HG03060 (cell line): ENCODE measurements at regions not wholly inside any gene's neighbourhood (a gene's known extent, or its start where the extent isn't known, plus 50 kb on each side); places are given as distances from the start of the nearest gene placed in this dataset.
"Not testable (repeated sequence)": the region's sequence is repeated elsewhere in the genome, so short reads cannot be mapped to it uniquely, and the experiment has no call there.

Source experiments
- ATAC-seq: cut with Tn5 transposase; IDR thresholded peaks from one replicate; pipeline ENCODE4 v1.9.1; 2021; ENCODE audit warnings: low read depth, moderate number of reproducible peaks; ENCODE audit not compliant: unreplicated experiment

DNA sequence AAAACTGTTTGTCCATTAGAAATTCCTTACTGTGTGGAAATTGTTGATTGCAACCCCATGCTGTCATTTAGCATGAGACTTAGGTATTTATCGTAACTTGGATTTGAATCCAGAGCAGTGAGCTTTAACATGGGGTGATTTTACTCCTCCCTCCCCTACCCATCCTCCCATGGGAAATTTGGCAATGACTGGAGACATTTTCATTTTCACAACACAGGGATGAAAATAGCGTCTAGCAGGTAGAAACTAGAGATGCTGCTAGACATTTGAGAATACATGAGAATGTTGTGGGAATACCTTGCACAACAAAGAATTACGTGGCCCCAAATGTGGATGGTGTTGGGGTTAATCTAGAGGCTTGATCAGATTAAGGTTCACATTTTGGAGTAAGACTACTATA, 191.3 kb upstream of the MPDZ start:
- ATAC-seq: no peak

DNA sequence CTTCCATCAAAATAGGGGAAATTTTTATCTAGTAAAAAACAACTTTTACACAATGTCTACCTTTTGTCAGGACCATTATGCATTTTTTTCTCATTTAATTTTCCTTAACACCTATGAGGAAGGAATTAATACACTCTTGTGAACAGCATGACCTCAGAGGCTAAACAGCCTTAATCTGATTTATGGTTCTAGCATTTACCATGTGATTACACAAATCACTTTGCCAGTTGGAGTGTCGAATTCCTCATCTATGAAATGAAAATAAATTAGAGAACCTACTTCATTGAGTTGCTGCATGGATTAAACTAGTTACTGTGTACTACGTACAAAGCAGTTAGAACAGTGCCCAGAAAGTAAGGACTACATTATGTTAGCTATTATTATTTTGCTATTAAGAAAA, 187.7 kb upstream of the MPDZ start:
- no peak for ATAC-seq

DNA sequence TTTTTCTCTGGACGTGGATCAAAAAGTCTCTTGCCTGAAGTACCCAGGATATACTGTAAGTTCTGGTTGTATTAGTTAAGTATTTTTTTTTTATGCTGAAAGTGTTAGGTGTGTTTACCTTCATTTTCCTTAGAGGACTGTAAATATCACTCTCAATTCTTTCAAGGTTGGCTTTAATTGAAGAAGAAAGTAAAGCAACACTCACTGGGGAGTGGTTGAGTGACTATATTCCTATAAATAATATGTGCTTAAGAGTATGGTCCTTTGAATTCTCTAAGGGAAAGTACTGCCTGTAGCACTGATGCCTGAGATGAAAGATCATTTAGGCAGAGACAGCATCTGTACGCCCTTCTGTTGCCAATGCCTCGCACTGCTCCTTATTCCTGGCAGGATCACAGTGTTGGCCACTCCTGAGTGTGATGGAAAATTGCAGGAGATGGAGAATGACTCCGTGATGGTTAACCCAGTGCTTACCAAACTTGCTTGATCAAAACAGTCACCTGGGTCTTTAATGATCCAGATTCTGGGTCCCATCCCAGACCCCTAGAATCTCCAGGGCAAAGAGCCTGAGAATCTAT, 182.0 kb upstream of the MPDZ start:
- ATAC-seq: no peak

DNA sequence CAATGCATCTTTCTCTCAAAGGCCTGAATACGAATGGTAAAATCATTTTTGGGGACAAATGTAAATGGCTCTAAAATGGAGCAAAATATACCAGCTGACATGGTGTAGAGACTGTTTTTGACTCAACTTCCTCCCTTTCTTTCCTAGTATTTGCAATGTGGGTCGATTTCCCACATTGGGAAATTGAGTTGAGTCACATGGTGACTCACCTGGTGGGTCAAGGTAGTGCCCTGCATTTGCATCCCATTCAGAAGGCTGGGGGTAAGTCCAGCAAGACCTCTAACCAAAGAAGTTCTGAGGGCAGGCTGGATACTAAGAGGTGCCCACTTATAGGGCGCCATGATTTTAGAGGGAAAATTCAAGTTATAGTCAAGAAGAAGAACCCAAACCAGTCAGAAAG, 179.6 kb upstream of the MPDZ start:
- no peak for ATAC-seq

DNA sequence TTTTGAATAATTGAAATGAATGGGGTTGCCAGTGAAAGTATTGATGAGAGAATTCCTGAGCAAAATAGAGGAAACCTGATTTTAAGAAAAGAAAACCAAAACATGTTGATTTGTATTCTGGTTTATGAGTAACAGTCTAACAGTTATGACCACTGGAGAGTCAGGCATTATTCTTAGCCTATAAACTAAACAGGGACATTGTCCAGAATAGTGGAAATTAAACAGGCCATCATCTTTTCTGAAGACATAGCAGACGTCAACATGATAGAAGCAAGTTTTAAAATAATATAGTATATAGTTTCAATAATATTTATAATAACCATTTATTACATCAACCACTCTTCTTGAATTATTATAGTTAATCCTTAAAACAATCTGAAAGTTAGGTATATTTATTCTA, 178.3 kb upstream of the MPDZ start:
- ATAC-seq: no peak

DNA sequence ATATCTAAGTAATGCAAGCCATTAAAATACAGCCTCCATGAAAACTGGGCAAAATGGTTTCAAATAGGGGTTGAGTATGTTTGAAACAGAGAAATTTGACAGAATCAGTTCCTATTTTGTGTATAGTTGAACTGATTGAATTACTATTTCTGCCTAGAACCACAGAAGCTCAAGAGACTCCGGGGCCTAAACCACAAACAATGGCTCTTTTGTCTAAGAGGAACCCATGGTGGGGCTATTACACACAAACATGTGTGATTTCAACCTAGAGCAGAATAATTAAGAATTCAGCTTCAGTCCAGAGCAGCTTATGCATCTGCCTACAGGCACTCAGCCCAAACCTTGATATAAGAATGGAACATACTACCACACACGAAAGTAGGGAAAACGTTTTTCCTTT, 171.2 kb upstream of the MPDZ start:
- peak; percentile 97 for ATAC-seq

DNA sequence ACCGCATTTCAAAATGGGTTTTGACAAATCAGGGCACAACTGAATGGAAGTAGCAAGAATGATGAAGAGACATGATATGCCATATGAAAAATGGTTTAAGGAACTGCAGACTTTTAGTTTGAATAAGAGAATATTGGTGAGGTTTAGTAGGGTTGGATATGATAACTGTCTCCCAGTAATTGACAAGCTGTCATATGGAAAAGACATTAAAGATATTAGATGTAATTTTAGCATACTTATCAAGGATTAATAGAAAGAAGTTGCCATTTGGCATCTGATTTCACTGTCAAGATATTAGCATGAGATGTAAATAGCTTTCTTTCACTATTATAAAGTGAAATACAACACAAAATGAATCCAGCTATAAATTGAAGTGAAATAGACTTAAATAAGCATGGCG, 169.0 kb upstream of the MPDZ start:
- no peak for ATAC-seq

DNA sequence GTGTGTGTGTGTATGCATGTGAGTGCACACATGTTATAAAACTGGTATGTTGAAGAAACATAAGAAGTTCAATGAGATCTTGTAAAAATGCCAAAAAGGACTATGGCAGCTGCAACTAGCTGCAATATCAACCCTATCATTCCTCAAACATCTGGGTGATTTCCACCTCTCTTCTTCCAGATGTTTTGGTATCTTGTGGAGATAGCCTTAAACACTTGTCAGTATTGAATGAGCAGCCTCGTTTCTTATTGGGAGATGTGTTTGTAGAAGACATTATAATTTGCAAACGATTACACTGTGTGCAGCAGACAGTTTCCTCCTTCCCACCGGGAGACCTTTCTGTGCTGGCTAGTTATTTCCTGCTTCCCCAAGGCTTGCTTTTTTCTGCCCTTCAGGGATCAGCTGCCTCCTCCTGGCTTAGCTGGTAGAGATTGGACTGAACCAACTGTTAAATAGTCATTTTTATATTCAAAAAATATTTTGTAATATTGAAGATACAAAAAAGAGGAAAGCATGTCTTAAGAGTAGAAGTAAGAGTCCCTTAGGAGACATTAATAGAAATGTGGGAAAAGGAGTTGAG, 168.4 kb upstream of the MPDZ start:
- no peak for ATAC-seq

DNA sequence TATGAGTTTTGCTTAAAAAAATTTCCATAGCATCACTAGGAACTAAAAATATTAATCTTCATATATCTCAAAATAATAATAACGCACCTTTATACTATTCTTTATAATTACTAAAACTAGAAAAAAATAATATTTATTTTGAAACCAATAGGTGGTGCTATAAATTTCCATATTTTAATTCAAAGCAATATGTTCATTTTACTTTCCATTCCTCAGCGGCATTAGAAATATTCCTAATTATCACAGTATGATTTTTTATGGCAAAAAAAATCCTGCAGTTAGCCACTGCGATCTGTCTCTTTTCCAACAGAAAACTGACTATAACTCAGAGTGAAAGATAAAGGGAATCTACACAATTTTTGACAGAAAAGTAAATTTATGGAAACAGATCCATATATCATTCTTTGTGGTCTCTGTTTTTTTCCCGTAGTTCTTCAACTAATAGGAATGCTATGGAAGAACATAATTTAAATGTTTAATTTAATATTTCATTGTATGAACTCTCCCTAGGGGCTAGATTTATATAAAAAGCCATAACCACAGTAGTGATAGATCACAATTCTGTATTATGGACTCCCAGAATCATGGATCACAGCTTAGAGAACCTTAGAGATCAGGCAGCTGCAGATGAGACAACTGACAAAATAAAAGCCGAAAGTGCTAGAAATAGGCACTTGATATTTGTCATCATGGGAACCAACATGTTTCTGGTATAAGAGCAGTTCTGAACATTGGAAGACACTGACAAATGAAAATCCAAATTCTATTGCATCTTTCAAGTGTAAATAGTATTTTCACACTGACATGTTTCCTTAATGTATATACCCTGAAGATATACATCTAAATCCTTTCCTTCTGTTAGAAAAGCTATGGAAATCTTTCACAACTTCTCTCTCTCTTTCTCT, 167.7 kb upstream of the MPDZ start:
- no peak for ATAC-seq

DNA sequence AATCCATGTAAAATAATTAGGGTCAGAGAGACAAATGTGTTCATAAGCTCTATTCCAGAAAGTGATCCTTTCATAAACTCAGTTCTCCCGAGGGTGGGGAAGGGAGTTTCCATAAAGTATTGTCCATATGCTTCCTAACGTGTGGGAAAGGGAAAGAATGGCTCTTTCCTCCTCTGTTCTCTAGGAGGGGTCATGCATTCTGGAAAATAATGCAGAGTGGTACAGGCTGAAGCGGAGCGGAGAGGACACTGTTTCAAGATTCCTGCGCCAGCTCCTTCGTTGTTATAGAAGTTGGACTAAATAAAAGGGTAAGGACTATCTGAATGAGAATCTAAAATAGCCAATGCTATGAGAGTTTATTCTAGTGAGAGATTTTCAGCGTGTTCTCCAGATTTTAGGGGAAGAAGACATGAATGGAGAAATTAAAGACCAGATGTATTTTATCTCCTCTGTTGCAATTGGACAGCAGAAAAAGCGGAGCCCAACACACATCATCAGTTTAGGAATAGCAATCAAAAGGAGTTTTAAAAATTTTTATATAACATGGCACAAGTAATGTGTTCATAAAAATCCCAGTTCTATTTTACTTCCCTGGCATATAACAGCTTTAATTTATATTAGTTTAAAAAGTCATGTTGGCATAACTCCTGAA, 166.9 kb upstream of the MPDZ start:
- ATAC-seq: no peak

DNA sequence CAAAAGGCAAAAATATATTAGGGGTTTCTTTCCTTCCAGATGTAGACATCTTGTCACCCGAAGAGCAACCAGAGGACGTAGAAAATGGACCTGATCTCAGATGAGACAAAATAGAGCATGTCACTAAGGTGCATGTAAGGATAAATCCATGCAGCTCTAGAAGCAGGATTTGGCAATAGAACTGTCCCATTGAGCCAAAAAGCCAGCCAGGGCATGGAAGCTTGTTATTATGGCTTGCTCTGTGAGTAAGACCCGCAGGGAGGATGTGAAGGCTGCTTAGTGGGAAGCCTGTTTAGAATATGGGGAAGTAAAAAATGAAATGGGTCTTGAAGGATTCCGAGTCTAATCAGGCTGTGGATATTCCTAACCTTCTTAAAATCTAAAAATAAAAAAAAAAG, 165.6 kb upstream of the MPDZ start:
- no peak for ATAC-seq

DNA sequence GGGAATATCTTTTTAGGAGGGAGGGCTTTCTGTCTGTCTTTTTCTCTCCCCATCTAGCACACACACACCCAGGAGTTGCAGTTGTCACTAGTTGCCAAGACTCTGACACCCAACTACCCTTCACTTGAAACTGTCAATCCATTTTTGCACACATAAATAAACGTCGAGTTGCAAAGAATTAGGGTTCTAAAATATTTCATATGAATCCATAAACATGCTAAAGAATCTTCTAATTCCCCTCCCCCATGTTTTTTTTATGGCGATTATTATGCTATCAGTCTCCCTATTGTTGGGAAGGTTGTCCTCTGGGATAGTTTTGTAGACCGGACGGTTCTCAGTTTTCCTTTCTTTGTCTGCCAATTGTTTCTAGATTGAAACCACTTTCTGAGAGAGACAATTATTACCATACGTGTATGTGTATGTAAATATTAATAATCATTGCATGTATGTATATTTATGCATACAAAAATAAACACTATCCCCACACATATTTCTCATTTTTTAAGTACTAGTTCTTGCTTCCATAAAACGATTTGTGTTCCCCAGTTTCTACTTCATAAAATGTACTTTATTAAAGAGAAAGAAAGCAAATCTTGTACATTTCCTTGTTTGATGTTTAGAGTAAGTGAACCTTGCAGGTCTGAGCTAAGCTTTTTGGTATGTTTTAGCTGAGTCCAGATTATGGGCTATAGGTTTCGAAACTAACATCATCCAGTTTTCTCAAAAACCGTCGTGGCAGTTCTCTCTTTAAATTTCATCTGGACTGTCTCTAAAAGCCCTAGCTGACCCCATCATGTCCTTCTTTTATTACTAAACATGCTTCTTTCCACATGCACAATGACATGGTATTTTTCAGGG, 165.0 kb upstream of the MPDZ start:
- ATAC-seq: no peak

DNA sequence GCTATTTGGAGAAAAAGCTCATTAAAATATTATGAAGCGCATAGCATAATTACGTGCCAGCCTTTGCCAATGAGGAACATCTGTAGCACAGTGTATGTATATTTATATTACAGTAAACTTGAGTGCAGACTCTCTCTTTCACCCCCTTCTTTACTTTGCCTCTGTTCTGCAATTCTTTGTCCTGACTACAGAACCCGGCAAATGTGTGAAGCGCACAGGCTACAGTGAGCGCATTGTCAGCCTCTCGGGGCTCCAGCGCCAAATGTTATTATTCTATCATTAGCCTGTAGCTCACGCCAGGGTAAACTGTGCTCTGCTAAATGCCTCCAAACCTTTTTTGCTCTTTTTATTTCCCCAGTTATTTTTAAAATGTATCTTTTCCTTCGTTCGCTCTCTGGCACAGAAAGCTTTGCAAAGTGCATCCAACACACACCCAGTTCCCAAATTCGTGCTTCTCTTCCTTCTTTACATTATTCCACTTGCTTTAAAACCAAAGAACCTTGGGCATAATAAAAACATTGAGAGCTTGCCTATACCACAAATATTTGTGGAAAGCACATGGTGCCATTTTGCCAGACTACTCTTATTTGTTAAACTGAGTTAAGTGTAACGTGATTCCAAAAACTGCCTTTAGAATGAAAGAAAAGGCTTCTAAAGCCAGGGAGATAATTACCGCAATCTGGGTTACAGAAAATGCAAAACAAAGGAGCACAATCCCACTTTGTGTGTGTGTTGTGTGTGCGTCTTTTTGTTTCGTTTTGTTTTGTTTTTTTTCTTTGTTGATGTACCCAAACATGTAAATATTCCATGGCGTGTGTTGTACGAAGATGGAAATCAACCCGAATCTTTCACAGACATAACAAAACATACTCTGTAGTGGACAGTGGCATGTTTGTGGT, 164.1 kb upstream of the MPDZ start:
- no peak for ATAC-seq

DNA sequence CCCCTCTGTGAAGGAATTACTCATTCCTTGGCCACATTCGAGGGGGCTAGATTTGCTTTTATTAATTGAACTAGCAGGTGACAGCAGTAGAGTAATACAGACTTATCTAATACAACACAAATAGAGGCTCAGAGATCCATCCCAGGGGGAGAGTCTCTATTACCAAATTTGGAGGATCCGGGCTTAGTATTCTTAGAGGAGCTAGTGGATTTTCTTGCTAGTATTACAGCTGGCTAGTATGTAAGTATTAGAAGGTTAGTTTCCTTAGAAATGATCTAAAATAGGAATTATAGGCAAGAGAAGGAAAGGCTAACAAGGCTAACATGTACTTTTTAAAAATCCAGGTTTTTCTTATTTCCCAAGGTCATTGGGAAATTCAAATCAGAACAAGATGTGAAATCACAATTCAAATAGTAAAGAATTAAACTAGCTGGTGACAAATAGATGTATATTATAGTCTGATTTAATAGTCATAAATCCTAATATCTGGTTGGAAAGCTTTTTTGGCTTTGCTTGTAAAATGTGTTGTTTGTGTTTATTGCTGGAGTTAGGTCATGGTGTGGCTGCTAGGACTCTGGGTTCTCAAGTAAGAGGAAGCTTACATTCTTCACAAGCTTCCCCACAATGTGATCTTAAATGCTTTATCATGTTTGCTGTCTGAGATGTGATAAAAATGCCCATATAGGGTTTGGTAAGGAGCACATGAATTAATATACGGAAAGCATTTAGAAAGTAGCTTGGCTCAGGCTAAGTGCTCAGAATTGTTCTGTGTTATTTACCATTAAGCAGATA, 160.4 kb upstream of the MPDZ start:
- ATAC-seq: no peak

DNA sequence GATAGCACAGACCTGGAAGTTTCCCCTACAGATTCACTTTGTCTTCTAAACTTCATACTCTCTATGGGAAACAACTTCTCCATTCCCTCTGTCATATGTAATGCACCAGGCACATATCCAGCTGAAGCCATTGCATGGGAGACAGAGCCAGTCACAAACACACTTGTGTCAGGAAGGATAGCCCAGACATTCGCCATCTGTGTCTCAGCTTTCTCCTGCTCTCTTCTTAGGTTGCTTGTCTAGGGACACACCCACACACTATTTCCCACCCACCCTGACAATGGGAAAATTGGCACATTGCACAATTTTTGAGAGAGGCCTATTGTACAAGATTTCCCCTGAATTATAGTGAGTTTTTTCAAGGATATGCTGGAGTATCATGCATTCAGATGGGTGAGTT, 158.4 kb upstream of the MPDZ start:
- no peak for ATAC-seq

DNA sequence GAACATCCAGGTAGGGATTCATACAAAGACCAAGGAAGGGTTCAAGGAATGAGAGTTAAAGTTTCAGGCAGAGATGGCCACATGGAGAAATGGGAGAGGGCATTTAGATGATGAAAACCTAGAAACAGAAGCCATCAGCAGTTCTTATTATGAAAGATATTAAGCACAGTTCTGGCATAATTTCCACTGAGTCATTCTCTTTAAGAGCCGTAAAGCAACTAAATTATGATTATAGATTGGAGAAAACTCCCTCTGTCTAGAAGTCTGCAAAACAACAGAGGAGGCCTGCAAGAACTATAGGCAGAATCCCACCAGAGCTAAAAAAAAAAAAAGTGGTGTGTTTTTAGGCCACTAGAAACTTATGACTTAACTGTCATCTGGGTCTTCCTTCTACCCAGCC, 157.1 kb upstream of the MPDZ start:
- no peak for ATAC-seq

DNA sequence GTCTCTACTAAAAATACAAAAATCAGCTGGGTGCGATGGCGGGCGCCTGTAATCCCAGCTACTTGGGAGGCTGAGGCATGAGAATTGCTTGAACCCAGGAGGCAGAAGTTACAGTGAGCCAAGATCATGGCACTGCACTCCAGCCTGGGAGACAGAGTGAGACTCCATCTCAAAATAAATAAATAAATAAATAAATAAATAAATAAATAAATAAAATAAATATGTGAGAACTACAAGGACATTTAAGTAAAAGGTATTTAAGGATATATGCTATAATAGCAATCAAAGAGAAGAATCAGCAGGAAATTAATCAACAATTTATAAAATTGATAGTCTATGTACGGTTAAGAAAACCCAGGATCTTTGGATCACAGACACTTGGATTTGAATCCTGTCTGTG, 154.0 kb upstream of the MPDZ start:
- not testable (repeated sequence) for ATAC-seq

DNA sequence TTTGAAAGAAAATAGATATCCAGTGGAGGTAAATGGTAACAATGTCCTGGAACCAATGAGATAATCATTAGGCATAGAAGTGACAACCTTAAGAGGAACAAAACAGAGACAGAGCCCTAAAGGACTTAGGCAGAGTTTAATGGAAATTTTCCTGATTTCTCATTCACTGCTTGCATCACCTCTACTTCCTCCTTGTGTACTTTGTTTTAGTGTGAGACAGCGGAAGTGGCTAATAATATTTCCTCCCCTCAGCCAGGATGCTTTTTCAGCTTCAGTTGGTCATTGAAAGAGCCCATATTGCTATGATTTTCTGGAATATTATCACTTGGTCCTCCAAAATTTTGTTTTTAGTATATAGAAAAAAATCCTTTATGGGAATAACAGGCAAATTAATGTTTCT, 153.4 kb upstream of the MPDZ start:
- ATAC-seq: no peak

DNA sequence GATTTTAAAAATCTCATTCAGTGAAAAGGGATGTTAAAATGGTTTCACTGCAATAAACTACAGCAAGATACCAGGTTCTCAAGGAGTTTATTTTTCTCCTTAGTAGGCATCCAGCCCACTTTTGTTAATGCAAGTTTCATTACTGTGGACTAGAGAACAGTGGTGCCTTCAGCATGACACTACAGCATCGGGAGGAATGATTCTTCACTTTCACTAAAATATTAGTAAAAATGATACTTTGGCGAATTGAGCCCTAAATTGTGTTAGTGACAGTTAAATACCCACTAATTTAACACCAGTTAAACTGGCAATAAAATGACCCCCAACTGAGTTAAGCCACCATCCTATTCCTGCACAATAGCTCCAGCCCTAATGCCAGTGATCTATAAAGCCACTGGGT, 152.2 kb upstream of the MPDZ start:
- no peak for ATAC-seq
